ENCODE measurements at regions not wholly inside any gene's neighbourhood (a gene's known extent, or its start where the extent isn't known, plus 50 kb on each side); places are given as distances from the start of the nearest gene placed in this dataset.
"Not testable (repeated sequence)": the region's sequence is repeated elsewhere in the genome, so short reads cannot be mapped to it uniquely, and the experiment has no call there.

- not testable (repeated sequence) for H3K9ac ChIP-seq (ENCODE audit: low read length); H3K4me3 ChIP-seq (ENCODE audit: low read length); H3K27me3 ChIP-seq (ENCODE audit: control insufficient read depth, insufficient read depth, low read length); H3K36me3 ChIP-seq (ENCODE audit: control insufficient read depth, low read depth, low read length); H3K4me1 ChIP-seq (ENCODE audit: control insufficient read depth, low read depth, low read length); H3K9me3 ChIP-seq (ENCODE audit: control insufficient read depth, low read depth, low read length); H3K27ac ChIP-seq (ENCODE audit: low read length)
Observed at GRCh38 chr3:157845839-157846238, 260.4 kb downstream of the SHOX2 start.

GRCh38 chr3:157844800-157845565 lies 261.2 kb downstream of the SHOX2 start:
- Histone ChIP-seq H3K4me3 (ENCODE audit: low read length) (no peak overlapping the region), H3K9me3 (ENCODE audit: control insufficient read depth, low read depth, low read length) (no peaks in the 10 kb centered on the region), H3K27ac (ENCODE audit: low read length) (no peak overlapping the region), H3K9ac (ENCODE audit: low read length) (no peak overlapping the region), H3K27me3 (ENCODE audit: control insufficient read depth, insufficient read depth, low read length) (no peaks in the 10 kb centered on the region), H3K4me1 (ENCODE audit: control insufficient read depth, low read depth, low read length) (no peaks in the 10 kb centered on the region), H3K36me3 (ENCODE audit: control insufficient read depth, low read depth, low read length) (no peaks in the 10 kb centered on the region)

- H3K27me3 ChIP-seq (ENCODE audit: control insufficient read depth, insufficient read depth, low read length), result no peaks in the 10 kb centered on the region
- no peak overlapping the region for H3K27ac ChIP-seq (ENCODE audit: low read length)
- H3K4me1 ChIP-seq (ENCODE audit: control insufficient read depth, low read depth, low read length), result no peaks in the 10 kb centered on the region
- no peak overlapping the region for H3K9ac ChIP-seq (ENCODE audit: low read length)
- no peak overlapping the region for H3K4me3 ChIP-seq (ENCODE audit: low read length)
- no peaks in the 10 kb centered on the region for H3K9me3 ChIP-seq (ENCODE audit: control insufficient read depth, low read depth, low read length)
- H3K36me3 ChIP-seq (ENCODE audit: control insufficient read depth, low read depth, low read length), result no peaks in the 10 kb centered on the region
Observed at GRCh38 chr3:157844216-157844615, 262.0 kb downstream of the SHOX2 start.

GRCh38 chr3:157841029-157841428 lies 265.2 kb downstream of the SHOX2 start:
- Histone ChIP-seq H3K4me3 (ENCODE audit: low read length) (no peak overlapping the region), H3K4me1 (ENCODE audit: control insufficient read depth, low read depth, low read length) (no peaks in the 10 kb centered on the region), H3K9me3 (ENCODE audit: control insufficient read depth, low read depth, low read length) (no peaks in the 10 kb centered on the region), H3K36me3 (ENCODE audit: control insufficient read depth, low read depth, low read length) (no peaks in the 10 kb centered on the region), H3K27me3 (ENCODE audit: control insufficient read depth, insufficient read depth, low read length) (no peaks in the 10 kb centered on the region), H3K9ac (ENCODE audit: low read length) (no peak overlapping the region), H3K27ac (ENCODE audit: low read length) (no peak overlapping the region)

- H3K9ac ChIP-seq (ENCODE audit: low read length), result no peak overlapping the region
- H3K27me3 ChIP-seq (ENCODE audit: control insufficient read depth, insufficient read depth, low read length), result no peaks in the 10 kb centered on the region
- no peaks in the 10 kb centered on the region for H3K9me3 ChIP-seq (ENCODE audit: control insufficient read depth, low read depth, low read length)
- H3K4me3 ChIP-seq (ENCODE audit: low read length), result no peak overlapping the region
- H3K27ac ChIP-seq (ENCODE audit: low read length), result no peak overlapping the region
- H3K36me3 ChIP-seq (ENCODE audit: control insufficient read depth, low read depth, low read length), result no peaks in the 10 kb centered on the region
- H3K4me1 ChIP-seq (ENCODE audit: control insufficient read depth, low read depth, low read length), result no peaks in the 10 kb centered on the region
Observed at GRCh38 chr3:157840564-157840963, 265.7 kb downstream of the SHOX2 start.

- H3K27ac ChIP-seq (ENCODE audit: low read length), result no peak overlapping the region
- no peak overlapping the region for H3K9ac ChIP-seq (ENCODE audit: low read length)
- no peaks in the 10 kb centered on the region for H3K9me3 ChIP-seq (ENCODE audit: control insufficient read depth, low read depth, low read length)
- H3K36me3 ChIP-seq (ENCODE audit: control insufficient read depth, low read depth, low read length), result no peaks in the 10 kb centered on the region
- no peaks in the 10 kb centered on the region for H3K4me1 ChIP-seq (ENCODE audit: control insufficient read depth, low read depth, low read length)
- H3K4me3 ChIP-seq (ENCODE audit: low read length), result no peak overlapping the region
- no peaks in the 10 kb centered on the region for H3K27me3 ChIP-seq (ENCODE audit: control insufficient read depth, insufficient read depth, low read length)
Observed at GRCh38 chr3:157838457-157838856, 267.8 kb downstream of the SHOX2 start.

GRCh38 chr3:157837336-157837735 lies 268.9 kb downstream of the SHOX2 start:
- Histone ChIP-seq H3K4me3 (ENCODE audit: low read length) (no peak overlapping the region), H3K36me3 (ENCODE audit: control insufficient read depth, low read depth, low read length) (no peaks in the 10 kb centered on the region), H3K4me1 (ENCODE audit: control insufficient read depth, low read depth, low read length) (no peaks in the 10 kb centered on the region), H3K27me3 (ENCODE audit: control insufficient read depth, insufficient read depth, low read length) (no peaks in the 10 kb centered on the region), H3K9ac (ENCODE audit: low read length) (no peak overlapping the region), H3K27ac (ENCODE audit: low read length) (no peak overlapping the region), H3K9me3 (ENCODE audit: control insufficient read depth, low read depth, low read length) (no peaks in the 10 kb centered on the region)

- Histone ChIP-seq H3K4me3 (ENCODE audit: low read length) (no peak overlapping the region), H3K27me3 (ENCODE audit: control insufficient read depth, insufficient read depth, low read length) (no peaks in the 10 kb centered on the region), H3K27ac (ENCODE audit: low read length) (no peak overlapping the region), H3K4me1 (ENCODE audit: control insufficient read depth, low read depth, low read length) (peaks cover 5% of the 10 kb centered on the region), H3K9ac (ENCODE audit: low read length) (no peak overlapping the region), H3K36me3 (ENCODE audit: control insufficient read depth, low read depth, low read length) (no peaks in the 10 kb centered on the region), H3K9me3 (ENCODE audit: control insufficient read depth, low read depth, low read length) (no peaks in the 10 kb centered on the region)
Observed at GRCh38 chr3:157836022-157836421, 270.2 kb downstream of the SHOX2 start.

GRCh38 chr3:157832588-157832987 lies 273.6 kb downstream of the SHOX2 start:
- Histone ChIP-seq H3K4me1 (ENCODE audit: control insufficient read depth, low read depth, low read length) (peaks cover 11% of the 10 kb centered on the region), H3K36me3 (ENCODE audit: control insufficient read depth, low read depth, low read length) (no peaks in the 10 kb centered on the region), H3K9ac (ENCODE audit: low read length) (no peak overlapping the region), H3K4me3 (ENCODE audit: low read length) (no peak overlapping the region), H3K27ac (ENCODE audit: low read length) (no peak overlapping the region), H3K27me3 (ENCODE audit: control insufficient read depth, insufficient read depth, low read length) (no peaks in the 10 kb centered on the region), H3K9me3 (ENCODE audit: control insufficient read depth, low read depth, low read length) (no peaks in the 10 kb centered on the region)

- Histone ChIP-seq H3K9me3 (ENCODE audit: control insufficient read depth, low read depth, low read length) (no peaks in the 10 kb centered on the region), H3K4me1 (ENCODE audit: control insufficient read depth, low read depth, low read length) (peaks cover 11% of the 10 kb centered on the region), H3K4me3 (ENCODE audit: low read length) (no peak overlapping the region), H3K27ac (ENCODE audit: low read length) (no peak overlapping the region), H3K27me3 (ENCODE audit: control insufficient read depth, insufficient read depth, low read length) (no peaks in the 10 kb centered on the region), H3K36me3 (ENCODE audit: control insufficient read depth, low read depth, low read length) (no peaks in the 10 kb centered on the region), H3K9ac (ENCODE audit: low read length) (no peak overlapping the region)
Observed at GRCh38 chr3:157830556-157831236, 275.5 kb downstream of the SHOX2 start.

- no peaks in the 10 kb centered on the region for H3K9me3 ChIP-seq (ENCODE audit: control insufficient read depth, low read depth, low read length)
- H3K27ac ChIP-seq (ENCODE audit: low read length), result no peak overlapping the region
- no peak overlapping the region for H3K4me3 ChIP-seq (ENCODE audit: low read length)
- H3K36me3 ChIP-seq (ENCODE audit: control insufficient read depth, low read depth, low read length), result no peaks in the 10 kb centered on the region
- peaks cover 11% of the 10 kb centered on the region for H3K4me1 ChIP-seq (ENCODE audit: control insufficient read depth, low read depth, low read length)
- no peak overlapping the region for H3K9ac ChIP-seq (ENCODE audit: low read length)
- H3K27me3 ChIP-seq (ENCODE audit: control insufficient read depth, insufficient read depth, low read length), result no peaks in the 10 kb centered on the region
Observed at GRCh38 chr3:157829786-157830185, 276.4 kb downstream of the SHOX2 start.

- Histone ChIP-seq H3K9ac (ENCODE audit: low read length) (no peak overlapping the region), H3K27me3 (ENCODE audit: control insufficient read depth, insufficient read depth, low read length) (no peaks in the 10 kb centered on the region), H3K9me3 (ENCODE audit: control insufficient read depth, low read depth, low read length) (no peaks in the 10 kb centered on the region), H3K4me3 (ENCODE audit: low read length) (no peak overlapping the region), H3K27ac (ENCODE audit: low read length) (no peak overlapping the region), H3K36me3 (ENCODE audit: control insufficient read depth, low read depth, low read length) (no peaks in the 10 kb centered on the region), H3K4me1 (ENCODE audit: control insufficient read depth, low read depth, low read length) (peaks cover 12% of the 10 kb centered on the region)
Observed at GRCh38 chr3:157824281-157824680, 281.9 kb downstream of the SHOX2 start.
